HEK293T (cell line): ENCODE measurements at regions not wholly inside any gene's neighbourhood (a gene's known extent, or its start where the extent isn't known, plus 50 kb on each side); places are given as distances from the start of the nearest gene placed in this dataset.

Source experiments
- CTCF ChIA-PET: fragments of 350-600 bp; formaldehyde crosslinking; extraction: SDS; loops from one replicate; lab custom pipeline; 2021; ENCODE audit warnings: antibody characterized with exemption, inconsistent platforms; lab: Yijun Ruan, JAX
- POLR2A ChIA-PET: fragments of 350-600 bp; formaldehyde crosslinking; extraction: SDS; loops from one replicate; lab custom pipeline; 2020; ENCODE audit warnings: antibody characterized with exemption, inconsistent platforms; lab: Yijun Ruan, JAX
- DNase-seq: peaks from one replicate; pipeline ENCODE4 v3.0.0; 2012; ENCODE audit warnings: mixed read lengths; ENCODE audit errors: extremely low spot score
- ARNT ChIP-seq: fragments of 450-650 bp; IDR thresholded peaks from 2 replicates; pipeline ENCODE4 v1.6.1; 2017; ENCODE audit warnings: mild to moderate bottlenecking
- BHLHE40 ChIP-seq: fragments of 450-650 bp; IDR thresholded peaks from 2 replicates; pipeline ENCODE4 v1.6.1; 2016; ENCODE audit warnings: mild to moderate bottlenecking, moderate library complexity, borderline replicate concordance
- CTBP1 ChIP-seq: fragments of 450-650 bp; IDR thresholded peaks from 2 replicates; pipeline ENCODE4 v1.6.1; 2016; ENCODE audit warnings: borderline replicate concordance
- ELF4 ChIP-seq: fragments of 450-650 bp; IDR thresholded peaks from 2 replicates; pipeline ENCODE4 v1.6.1; 2017; ENCODE audit warnings: antibody characterized with exemption
- FOXA1 ChIP-seq: fragments of 450-650 bp; IDR thresholded peaks from 2 replicates; pipeline ENCODE4 v1.6.1; 2016; ENCODE audit warnings: mild to moderate bottlenecking
- FOXK2 ChIP-seq: fragments of 450-650 bp; IDR thresholded peaks from 2 replicates; pipeline ENCODE4 v1.6.1; 2016; ENCODE audit warnings: mild to moderate bottlenecking
- FOXM1 ChIP-seq: fragments of 450-650 bp; IDR thresholded peaks from 2 replicates; pipeline ENCODE4 v1.6.1; 2017; ENCODE audit warnings: mild to moderate bottlenecking, borderline replicate concordance
- HDGF ChIP-seq: fragments of 450-650 bp; IDR thresholded peaks from 2 replicates; pipeline ENCODE4 v1.6.1; 2017; ENCODE audit warnings: antibody characterized with exemption, borderline replicate concordance
- L3MBTL2 ChIP-seq: fragments of 450-650 bp; conservative IDR thresholded peaks from 2 replicates; pipeline ENCODE4 v1.6.1; 2016; ENCODE audit warnings: mild to moderate bottlenecking
- LEF1 ChIP-seq: fragments of 450-650 bp; IDR thresholded peaks from 2 replicates; pipeline ENCODE4 v1.6.1; 2017; ENCODE audit warnings: mild to moderate bottlenecking, borderline replicate concordance
- NFRKB ChIP-seq: fragments of 450-650 bp; IDR thresholded peaks from 2 replicates; pipeline ENCODE4 v1.6.1; 2016; ENCODE audit warnings: mild to moderate bottlenecking, moderate library complexity
- SP1 ChIP-seq: fragments of 450-650 bp; IDR thresholded peaks from 2 replicates; pipeline ENCODE4 v1.6.1; 2017
- SUZ12 ChIP-seq: fragments of 450-650 bp; IDR thresholded peaks from 2 replicates; pipeline ENCODE4 v1.6.1; 2016; ENCODE audit warnings: mild to moderate bottlenecking
- TARDBP ChIP-seq: fragments of 450-650 bp; IDR thresholded peaks from 2 replicates; pipeline ENCODE4 v1.6.1; 2016
- ZNF384 ChIP-seq: fragments of 450-650 bp; IDR thresholded peaks from 2 replicates; pipeline ENCODE4 v1.6.1; 2016
- TF ChIP-seq, protein P1 (sequence below): fragments of 450-650 bp; IDR thresholded peaks from 2 replicates; pipeline ENCODE4 v1.6.1; 2016

DNA sequence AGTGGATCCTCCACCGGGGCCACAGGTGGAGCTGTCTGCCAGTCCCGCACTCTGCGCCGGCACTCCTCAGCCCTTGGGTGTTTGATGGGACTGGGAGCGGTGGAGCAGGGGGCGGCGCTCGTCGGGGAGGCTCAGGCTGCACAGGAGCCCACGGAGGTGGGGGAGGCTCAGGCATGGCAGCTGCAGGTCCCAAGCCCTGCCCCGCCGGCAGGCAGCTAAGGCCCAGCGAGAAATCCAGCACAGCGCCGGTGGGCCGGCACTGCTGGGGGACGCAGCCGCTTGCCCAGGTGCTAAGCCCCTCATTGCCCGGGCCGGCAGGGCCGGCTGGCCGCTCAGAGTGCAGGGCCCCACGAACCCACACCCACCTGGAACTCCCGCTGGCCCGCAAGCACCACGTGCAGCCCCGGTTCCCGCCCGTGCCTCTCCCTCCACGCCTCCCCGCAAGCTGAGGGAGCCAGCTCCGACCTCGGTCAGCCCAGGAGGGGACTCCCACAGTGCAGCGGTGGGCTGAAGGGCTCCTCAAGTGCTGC is 286.4 kb downstream of the RBM26 start:
- DNase-seq: no peak
- ChIA-PET CTCF (no interaction called here), POLR2A (no interaction called here)
- TF ChIP-seq SP1: no peak
- TF ChIP-seq CTBP1: no peak
- TF ChIP-seq ELF4: no peak

DNA sequence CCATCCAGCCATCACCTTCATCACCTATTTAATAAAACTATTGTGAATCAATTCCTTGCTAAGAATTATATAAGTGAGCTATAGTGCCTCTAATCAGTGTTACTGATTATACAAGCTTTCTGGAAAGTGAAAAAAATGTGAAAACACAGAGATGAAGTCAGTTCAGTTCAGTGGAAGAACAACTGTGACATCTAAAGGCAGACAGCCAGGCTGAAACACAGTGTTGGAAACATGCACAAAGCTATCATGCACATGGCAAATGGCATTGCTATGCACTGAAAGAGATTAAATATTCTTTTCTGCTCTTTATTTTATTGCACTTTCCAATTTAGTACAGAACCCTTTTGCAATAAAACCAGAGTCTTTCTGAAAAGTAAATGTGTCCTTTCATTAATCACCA is 294.0 kb downstream of the RBM26 start:
- CTCF ChIA-PET: interaction anchor here (1.5 kb wide), 1 partner anchor 279 kb away, joined by 3 read pairs; no protein-coding TSS in a partner anchor
- TF ChIP-seq SUZ12 (no peak), ELF4 (no peak), LEF1 (no peak), TARDBP (no peak), NFRKB (no peak), FOXA1 (no peak), SP1 (no peak), L3MBTL2 (no peak), ZNF384 (no peak), BHLHE40 (no peak), ARNT (no peak), FOXK2 (no peak), HDGF (no peak), FOXM1 (no peak), CTBP1 (no peak)
- TF ChIP-seq, protein P1, sequence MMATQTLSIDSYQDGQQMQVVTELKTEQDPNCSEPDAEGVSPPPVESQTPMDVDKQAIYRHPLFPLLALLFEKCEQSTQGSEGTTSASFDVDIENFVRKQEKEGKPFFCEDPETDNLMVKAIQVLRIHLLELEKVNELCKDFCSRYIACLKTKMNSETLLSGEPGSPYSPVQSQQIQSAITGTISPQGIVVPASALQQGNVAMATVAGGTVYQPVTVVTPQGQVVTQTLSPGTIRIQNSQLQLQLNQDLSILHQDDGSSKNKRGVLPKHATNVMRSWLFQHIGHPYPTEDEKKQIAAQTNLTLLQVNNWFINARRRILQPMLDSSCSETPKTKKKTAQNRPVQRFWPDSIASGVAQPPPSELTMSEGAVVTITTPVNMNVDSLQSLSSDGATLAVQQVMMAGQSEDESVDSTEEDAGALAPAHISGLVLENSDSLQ: no peak
- no peak for DNase-seq
- POLR2A ChIA-PET: no interaction called here

DNA sequence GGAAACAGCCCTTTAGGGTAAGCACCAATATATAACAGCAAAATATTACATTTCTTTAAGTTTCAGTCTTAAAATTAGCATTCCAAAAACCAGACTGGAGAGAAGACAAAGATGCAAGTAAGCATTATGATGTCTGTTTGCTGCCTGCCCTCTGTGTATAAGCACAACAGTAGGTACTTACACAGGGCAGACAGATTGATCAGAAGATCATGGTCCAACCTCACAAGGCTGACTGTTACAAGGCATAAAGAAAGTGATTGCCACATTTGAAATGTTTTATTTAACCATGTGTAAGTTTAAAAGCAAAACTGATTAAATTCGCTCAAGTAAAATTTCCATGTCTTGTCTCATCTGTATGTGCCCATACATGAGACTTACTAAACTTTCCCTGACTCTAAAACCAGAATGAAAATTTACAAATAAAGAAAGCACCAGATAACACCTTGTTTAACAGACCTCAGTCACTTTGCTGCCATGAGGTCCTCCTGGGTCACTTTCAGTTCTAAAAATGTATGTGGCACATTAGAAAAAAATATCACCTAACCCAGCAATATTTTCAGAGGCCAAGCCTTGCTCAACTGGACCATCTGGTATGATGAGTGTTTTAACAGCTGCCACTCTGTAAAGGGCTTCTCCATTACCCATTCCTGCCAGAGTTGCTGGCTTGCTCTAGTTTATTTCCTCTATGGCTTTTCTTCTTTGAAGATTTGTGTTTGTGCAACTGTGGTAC is 297.0 kb downstream of the RBM26 start:
- POLR2A ChIA-PET: no interaction called here
- CTCF ChIA-PET: no interaction called here
- DNase-seq: no peak

DNA sequence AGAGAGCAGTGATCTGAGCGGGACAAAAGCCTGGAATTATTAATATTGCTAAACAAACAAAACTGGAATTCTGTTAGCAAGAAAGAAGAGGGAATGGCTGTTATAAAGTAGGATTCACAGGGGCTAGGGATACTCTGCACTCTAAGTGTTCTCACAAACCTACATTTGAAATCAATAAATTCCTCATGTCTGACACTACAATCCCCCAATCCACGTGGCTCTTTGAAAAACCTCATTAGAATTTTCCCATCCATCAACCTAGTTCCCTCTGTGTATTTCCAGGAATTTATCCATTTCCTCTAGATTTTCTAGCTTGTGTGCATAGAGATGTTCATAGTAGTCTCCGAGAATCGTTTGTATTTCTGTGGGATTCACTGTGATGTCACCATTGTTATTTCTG is 307.5 kb downstream of the RBM26 start:
- ChIA-PET POLR2A (no interaction called here), CTCF (interaction anchor here (1.1 kb wide), 1 partner anchor 856 kb away, joined by 3 read pairs; no protein-coding TSS in a partner anchor)
- no peak for DNase-seq
- TF ChIP-seq CTBP1 (no peak), NFRKB (no peak), FOXA1 (no peak), TARDBP (no peak), ZNF384 (no peak), SUZ12 (no peak), ELF4 (no peak), L3MBTL2 (no peak), ARNT (no peak), SP1 (no peak), FOXM1 (no peak), FOXK2 (no peak), HDGF (no peak), BHLHE40 (no peak), LEF1 (no peak)
- TF ChIP-seq, protein P1: no peak

More for the DNA sequence above, 297.0 kb downstream of the RBM26 start:
- no peak for TF ChIP-seq ELF4
- no peak for TF ChIP-seq FOXM1
- no peak for TF ChIP-seq NFRKB
- TF ChIP-seq, protein P1: no peak
- TF ChIP-seq FOXK2: no peak
- TF ChIP-seq SP1: no peak
- no peak for TF ChIP-seq CTBP1
- no peak for TF ChIP-seq SUZ12
- no peak for TF ChIP-seq HDGF

DNA sequence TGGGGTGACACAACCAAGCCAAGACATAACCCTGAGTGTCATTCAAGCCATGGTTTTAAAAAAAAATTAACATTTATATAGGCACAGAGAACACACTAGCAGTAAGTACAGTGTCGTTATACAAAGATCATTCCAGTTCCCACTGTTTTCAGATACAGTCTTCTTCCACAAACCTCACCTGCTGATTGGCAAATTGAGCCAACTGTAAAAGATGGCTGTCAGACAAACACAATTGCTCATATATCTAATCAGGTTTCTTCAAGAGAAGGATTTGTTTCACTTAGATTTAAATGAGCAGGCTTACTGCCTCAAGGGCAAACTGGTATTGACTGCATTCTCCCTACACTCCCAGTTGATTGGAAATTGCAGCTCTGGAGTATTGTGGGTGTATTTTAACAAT is 308.9 kb downstream of the RBM26 start:
- POLR2A ChIA-PET: no interaction called here
- TF ChIP-seq BHLHE40 (no peak), LEF1 (no peak), CTBP1 (no peak), HDGF (no peak), SUZ12 (no peak), ZNF384 (no peak), FOXK2 (no peak), ARNT (no peak), FOXM1 (no peak), L3MBTL2 (no peak)
- TF ChIP-seq, protein P1: no peak
- DNase-seq: no peak
- CTCF ChIA-PET: no interaction called here
